GM19452 (cell line): ENCODE measurements at regions not wholly inside any gene's neighbourhood (a gene's known extent, or its start where the extent isn't known, plus 50 kb on each side); places are given as distances from the start of the nearest gene placed in this dataset.

Experiments used
- ATAC-seq: cut with Tn5 transposase; IDR thresholded peaks from one replicate; pipeline ENCODE4 v1.9.1; 2021; ENCODE audit not compliant: unreplicated experiment

DNA sequence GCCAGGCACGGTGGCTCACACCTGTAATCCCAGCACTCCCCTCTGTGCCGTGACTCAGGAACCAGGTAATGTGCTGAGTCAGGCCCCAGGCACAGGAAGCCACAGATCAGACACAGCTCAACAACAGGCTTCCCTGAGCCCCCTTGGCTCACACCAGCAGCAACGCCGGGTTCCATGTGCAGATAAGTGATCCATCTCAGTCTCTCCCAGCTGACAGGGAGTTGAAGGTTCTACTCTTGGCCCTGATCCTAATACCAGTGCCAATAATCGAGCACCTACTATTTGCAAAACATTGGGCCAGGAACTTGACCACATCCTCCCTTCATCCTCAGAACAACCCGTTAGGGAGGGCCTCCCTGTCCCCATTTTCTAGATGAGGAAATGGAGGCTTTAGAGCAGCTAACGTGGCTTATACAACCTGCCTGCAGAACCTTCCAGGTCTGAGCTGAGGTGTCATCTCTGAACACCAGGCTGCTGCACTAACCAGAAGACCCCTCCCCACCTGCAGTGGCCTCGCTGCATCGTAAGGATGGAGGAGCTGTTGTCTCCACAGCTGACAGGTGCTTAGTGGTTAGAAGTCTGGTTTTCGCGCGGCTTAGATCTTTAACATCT is 64.8 kb upstream of the AMZ2 start:
- ATAC-seq: no peak

DNA sequence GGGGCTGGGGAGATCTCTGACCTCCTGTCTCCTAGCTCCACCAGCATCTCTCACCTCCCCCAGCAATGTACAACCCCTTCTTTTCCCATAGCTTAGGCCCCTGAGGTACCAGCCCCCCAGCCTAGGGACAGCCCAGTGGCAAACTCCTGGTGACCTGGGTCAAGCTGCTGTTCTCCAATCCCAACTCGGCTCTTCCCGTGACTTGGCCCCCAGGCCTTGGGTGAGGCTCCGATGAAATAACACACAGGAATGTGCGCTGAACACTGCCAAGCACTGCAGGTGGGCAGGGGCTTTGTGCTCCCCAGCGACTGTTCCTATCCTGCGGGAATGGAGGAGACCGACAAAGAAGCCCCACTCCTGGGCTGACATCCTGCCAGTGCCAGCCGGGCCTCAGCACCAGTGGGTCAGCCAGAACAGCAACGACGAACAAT is 63.7 kb upstream of the AMZ2 start:
- no peak for ATAC-seq

GRCh38 chr17:68184816-68185436 is 62.9 kb upstream of the AMZ2 start:
- no peak for ATAC-seq

GRCh38 chr17:68185820-68186219 is 62.0 kb upstream of the AMZ2 start:
- ATAC-seq: no peak

GRCh38 chr17:68190495-68190894 is 57.3 kb upstream of the AMZ2 start:
- ATAC-seq: no peak

DNA sequence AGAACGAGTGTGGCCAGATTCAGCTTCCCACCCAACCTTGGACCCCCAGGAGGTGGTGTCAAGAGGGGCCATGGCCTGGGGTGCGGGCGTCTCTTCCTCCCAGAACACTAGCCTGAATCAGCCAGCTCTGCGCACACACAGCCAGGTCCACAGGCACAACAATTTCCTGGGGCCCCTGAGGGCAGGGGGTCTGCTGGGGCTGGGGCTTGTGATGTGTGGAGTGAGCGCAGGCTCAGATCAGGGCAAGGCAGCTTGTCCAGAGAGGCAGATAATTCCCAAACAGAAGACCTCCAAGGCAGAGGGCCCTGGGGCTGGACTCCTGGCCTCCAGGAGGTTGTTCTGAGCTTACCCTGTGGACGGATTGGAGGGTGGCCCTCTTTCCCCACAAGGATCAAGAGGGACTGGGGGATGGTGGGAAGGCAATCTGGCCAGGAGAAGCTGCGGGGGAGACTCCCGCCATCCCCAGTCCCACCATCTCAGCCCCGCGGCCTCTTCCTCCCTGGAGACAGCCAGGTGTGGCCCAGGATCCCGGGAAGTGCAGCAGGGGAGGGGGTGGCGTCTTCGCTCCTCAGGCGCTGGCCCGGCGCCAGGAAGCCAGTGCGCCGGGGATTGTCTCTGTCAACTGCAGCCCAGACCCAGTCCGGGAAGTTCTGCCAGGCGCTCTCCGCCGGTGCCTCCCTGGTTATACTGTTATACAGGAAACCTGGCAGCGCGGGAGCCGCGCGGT is 52.0 kb upstream of the AMZ2 start:
- ATAC-seq: no peak

GRCh38 chr17:68196394-68197090 is 51.3 kb upstream of the AMZ2 start:
- ATAC-seq: no peak

DNA sequence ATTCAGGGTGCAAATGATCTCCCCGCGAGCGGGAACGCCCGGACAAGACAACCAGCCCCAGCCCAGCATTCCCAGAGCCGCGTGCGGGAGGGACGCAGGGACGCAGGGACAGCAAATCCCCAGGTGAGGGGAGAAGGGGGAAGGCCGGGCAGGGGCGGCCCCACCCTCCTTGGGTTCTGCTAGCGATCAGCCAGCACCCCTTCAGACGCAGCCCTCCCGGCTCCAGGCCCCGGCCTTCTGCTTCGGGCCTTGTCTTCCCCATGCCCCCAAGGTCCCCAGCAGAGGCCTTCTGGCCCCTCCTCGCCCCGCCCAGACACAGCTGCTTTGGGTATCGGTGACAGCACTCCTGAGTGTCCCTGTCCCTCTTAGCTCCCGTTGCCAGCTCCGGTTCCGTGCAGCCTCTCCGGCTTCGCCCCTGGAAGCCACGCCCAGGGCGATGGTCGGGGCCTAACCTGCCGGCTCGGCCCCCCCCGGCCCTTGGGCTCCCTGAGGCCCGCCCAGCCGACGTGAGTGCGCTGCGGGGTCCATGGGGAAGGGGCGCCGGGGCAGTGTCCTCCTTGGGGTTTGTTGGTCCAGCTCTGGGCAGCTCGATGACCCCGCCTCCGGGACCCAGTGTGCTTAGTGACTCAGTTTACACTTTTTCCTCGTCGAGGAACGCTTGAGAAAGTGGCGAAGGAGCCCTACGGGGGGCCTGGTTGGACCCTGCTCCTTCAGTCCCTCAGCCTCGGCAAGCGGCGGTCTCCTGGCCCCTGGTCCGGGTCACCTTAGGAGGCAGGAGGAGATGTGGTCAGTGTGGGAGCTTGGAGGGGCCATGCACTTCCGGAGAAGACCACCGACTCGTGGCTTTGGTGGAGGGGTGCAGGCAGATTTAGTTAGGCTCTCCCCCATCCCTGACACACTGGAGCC is 50.5 kb upstream of the AMZ2 start:
- no peak for ATAC-seq

GRCh38 chr17:68197997-68198930 is 49.6 kb upstream of the AMZ2 start:
- ATAC-seq: no peak
